HepG2 (cell line): ENCODE measurements at regions not wholly inside any gene's neighbourhood (a gene's known extent, or its start where the extent isn't known, plus 50 kb on each side); places are given as distances from the start of the nearest gene placed in this dataset.

ENCODE experiments used
- ELF4 ChIP-seq: sonication (generic); formaldehyde crosslinking; IDR thresholded peaks from 2 replicates; pipeline ENCODE4 v1.5.0; 2020; ENCODE audit warnings: missing genetic modification reagents, mild to moderate bottlenecking, moderate library complexity, borderline replicate concordance
- EZH2 ChIP-seq: conservative IDR thresholded peaks from 2 replicates; pipeline ENCODE4 v1.6.1; 2012; ENCODE audit warnings: mild to moderate bottlenecking, low read depth, low read length, moderate library complexity
- MAFK ChIP-seq, 2 experiments: IDR thresholded peaks in 1 of 2; conservative IDR thresholded peaks in 1 of 2; 2 replicates each; pipeline ENCODE4 v1.6.1; 2011; ENCODE audit warnings: improper control_type of control experiment in 2 of 2, low read length in 2 of 2
- NFIB ChIP-seq: sonication (generic); formaldehyde crosslinking; IDR thresholded peaks from 2 replicates; pipeline ENCODE4 v1.9.0; 2021; ENCODE audit warnings: missing genetic modification reagents, mild to moderate bottlenecking, borderline replicate concordance
- SMARCC2 ChIP-seq: fragments of 450-650 bp; IDR thresholded peaks from 2 replicates; pipeline ENCODE4 v1.6.1; 2017; ENCODE audit warnings: antibody characterized with exemption, mild to moderate bottlenecking
- SMARCE1 ChIP-seq: fragments of 450-650 bp; IDR thresholded peaks from 2 replicates; pipeline ENCODE4 v1.6.1; 2017; ENCODE audit warnings: borderline replicate concordance
- TF ChIP-seq, protein P1 (sequence below): sonication (generic); formaldehyde crosslinking; IDR thresholded peaks from 2 replicates; pipeline ENCODE4 v1.5.0; 2020; ENCODE audit warnings: missing genetic modification reagents

GRCh38 chrX:122252454-122252853, 931.6 kb upstream of the GRIA3 start:
- TF ChIP-seq SMARCC2 (no peak), NFIB (CRISPR knock-in tag) (no peak), SMARCE1 (no peak), EZH2 (no peak), ELF4 (CRISPR knock-in tag) (no peak), MAFK (conservative IDR thresholded peaks at IDR 0.05 in 1 of 2, IDR thresholded peaks at IDR 0.05 in 1 of 2; ENCODE audit: low read length in 2 of 2) (no peak)
- TF ChIP-seq, protein P1, sequence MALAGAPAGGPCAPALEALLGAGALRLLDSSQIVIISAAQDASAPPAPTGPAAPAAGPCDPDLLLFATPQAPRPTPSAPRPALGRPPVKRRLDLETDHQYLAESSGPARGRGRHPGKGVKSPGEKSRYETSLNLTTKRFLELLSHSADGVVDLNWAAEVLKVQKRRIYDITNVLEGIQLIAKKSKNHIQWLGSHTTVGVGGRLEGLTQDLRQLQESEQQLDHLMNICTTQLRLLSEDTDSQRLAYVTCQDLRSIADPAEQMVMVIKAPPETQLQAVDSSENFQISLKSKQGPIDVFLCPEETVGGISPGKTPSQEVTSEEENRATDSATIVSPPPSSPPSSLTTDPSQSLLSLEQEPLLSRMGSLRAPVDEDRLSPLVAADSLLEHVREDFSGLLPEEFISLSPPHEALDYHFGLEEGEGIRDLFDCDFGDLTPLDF (CRISPR knock-in tag): no peak
